GM19324 (cell line): ENCODE measurements at regions not wholly inside any gene's neighbourhood (a gene's known extent, or its start where the extent isn't known, plus 50 kb on each side); places are given as distances from the start of the nearest gene placed in this dataset.

ENCODE experiments used
- ATAC-seq: cut with Tn5 transposase; IDR thresholded peaks from one replicate; pipeline ENCODE4 v1.9.1; 2021; ENCODE audit warnings: mild to moderate bottlenecking, moderate library complexity; ENCODE audit not compliant: unreplicated experiment, low FRiP score

- ATAC-seq: no peak
These were observed 250.0 kb upstream of the VEPH1 start for GRCh38 chr3:157752956-157753786.

GRCh38 chr3:157752554-157752953 is 249.3 kb upstream of the VEPH1 start:
- no peak for ATAC-seq

DNA sequence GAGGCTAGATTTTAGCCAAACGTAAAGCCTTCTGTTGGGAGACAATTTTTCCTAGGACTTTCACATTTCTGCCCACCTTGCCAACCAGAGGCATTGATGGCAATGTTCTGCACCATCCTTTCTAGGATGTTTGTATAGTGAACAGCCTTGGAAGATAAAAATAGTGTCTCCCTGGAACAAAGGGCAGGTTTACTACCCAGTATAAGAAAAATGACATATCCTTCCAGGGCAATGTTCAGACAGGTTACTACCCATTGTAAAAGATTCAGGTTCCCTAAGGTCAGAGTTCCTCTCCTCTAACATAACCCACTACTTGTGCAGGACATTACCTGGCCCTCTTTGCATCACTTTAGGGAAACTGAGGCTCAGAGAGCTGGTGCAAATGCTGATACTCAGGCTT is 248.2 kb upstream of the VEPH1 start:
- ATAC-seq: no peak

GRCh38 chr3:157746391-157746790 is 243.2 kb upstream of the VEPH1 start:
- no peak for ATAC-seq

DNA sequence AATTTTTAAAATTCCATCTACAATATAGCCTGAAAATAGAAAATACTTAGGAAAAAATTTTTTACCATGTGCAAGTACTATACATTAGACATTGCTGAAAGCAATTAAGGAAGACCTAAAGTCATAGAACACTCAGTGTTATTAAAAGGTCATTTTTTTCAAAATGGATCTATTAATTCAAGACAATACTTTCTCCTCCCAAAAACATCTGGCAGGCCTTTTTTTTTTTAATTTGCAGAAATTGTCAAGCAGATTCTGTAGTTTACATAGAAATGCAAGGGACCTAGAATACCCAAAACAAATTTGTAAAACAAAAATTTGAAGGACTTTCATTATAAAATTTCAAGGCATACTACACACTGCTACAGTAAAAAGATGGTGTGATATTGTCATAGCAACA is 238.4 kb upstream of the VEPH1 start:
- ATAC-seq: no peak

DNA sequence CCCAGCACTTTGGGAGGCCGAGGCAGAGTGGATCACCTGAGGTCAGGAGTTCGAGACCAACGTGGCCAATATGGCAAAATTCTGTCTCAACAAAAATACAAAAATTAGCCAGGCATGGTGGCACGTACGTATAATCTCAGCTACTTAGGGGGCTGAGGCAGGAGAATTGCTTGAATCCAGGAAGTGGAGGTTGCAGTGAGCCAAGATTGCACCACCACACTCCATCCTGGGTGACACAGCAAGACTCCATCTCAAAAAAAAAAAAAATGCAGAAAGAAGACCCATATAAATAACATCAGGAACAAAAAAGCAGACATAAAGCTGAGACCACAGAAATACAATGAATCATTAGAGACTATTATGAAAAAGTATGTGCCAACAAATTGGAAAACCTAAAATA is 235.2 kb upstream of the VEPH1 start:
- ATAC-seq: no peak

- ATAC-seq: no peak
These were observed 215.6 kb upstream of the VEPH1 start for GRCh38 chr3:157718800-157719199.

DNA sequence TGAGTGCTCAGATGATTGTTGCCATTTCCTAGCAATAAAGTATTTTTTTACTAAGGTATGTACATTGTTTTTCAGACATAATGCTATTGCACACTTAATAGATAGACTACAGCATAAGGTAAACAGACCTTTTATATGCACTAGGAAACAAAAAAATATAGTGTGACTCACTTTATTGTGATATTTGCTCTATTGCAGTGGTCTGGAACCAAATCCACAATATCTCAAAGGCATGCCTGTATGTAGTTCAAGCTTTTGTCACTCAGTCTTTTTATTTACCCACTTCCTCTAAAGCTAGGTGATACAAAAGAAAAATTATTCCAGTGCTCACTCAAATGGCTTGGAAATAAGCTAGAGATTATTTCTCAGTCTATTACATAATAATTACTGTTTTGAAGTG is 209.9 kb upstream of the VEPH1 start:
- no peak for ATAC-seq

GRCh38 chr3:157705258-157705657 is 202.0 kb upstream of the VEPH1 start:
- no peak for ATAC-seq

DNA sequence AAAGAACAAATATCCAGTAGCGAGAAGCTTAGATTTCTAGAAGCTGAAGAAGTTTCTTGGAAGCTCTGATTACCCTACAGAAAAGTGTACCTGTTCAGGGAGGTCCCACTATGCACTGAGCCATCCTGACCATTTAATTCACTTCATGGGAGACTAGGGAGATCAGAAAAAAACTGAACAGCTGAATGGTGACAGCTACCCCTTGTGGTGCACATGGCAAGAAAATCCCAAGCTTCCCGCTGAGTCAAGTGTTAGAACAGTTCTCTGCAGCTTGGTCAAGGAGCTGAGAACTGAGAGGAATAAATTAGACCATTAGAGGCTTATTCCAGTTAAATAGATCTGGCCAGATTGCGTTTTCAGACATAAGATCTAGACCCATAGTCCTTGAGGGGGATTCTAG is 197.2 kb upstream of the VEPH1 start:
- ATAC-seq: no peak

DNA sequence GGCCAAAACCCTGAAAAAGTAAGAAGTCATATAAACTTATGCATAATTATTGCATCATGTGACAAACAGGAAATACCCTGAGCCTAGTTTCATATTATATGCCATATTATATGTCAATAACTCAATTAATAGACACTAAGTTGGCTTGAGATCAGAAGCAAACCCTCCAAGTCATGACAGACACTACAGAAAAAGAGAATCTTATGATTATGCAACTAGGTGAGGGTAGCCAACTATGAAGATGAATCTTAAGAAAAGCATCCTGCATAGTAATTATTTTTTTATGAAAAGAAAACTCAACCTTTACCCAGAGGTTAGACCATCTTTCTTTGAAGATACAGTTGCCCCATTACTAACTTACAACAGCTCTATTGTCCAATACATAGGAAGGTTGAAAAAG is 192.4 kb upstream of the VEPH1 start:
- ATAC-seq: no peak

DNA sequence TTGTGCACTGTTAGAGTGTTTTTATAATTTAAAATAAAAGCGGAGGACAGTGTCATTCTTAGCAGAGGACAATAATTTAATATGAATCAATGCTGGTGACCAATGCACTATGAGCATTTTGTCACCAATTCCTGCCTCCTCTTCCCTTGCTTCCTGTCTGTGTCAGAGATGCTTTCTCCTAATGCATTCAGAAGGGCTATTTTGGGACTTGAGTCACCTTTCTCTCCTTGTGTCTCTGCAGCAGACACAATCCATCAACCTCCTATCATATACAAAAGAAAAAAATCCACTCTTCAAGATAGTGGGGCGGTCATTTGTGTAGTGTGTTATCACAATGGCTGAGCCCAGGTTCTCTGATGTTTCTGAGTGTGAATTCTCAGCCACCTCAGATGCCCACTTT is 191.9 kb upstream of the VEPH1 start:
- no peak for ATAC-seq

DNA sequence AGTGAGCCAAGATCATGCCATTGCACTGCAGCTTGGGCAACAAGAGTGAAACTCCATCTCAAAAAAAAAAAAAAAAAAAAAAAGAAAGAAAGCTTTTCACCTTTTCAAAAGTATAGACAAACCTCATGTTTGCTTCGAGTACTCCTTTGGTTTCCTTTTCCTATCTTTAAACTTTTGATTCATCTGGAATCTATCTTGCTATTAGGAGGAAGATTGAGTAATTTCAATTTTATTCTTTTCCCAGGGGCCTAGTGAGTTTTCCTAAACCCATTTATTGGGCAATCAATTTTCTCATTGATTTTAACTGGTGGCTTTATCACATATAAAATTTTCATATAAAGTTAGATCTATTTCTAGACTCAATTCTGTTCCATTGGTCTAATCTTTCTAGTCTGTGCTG is 190.5 kb upstream of the VEPH1 start:
- ATAC-seq: no peak

DNA sequence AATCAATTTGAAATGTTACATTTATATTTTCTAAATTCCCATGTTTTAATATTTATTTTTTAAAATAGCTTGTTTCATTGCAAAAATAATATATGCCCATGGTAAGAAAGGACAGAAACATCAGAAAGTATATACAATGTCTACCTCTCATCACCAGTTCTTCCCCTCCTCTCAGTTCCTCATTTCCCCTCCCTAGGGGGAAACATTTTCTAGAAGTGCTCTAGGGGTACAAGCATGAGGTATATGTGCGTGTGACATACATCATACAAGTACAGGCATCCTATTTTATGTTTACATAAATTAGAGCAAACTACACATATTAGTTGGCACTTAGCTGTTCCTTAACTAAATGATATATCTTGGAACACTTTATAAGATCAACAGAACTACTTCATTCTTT is 189.3 kb upstream of the VEPH1 start:
- ATAC-seq: no peak

GRCh38 chr3:157683668-157684067 is 180.5 kb upstream of the VEPH1 start:
- ATAC-seq: no peak

DNA sequence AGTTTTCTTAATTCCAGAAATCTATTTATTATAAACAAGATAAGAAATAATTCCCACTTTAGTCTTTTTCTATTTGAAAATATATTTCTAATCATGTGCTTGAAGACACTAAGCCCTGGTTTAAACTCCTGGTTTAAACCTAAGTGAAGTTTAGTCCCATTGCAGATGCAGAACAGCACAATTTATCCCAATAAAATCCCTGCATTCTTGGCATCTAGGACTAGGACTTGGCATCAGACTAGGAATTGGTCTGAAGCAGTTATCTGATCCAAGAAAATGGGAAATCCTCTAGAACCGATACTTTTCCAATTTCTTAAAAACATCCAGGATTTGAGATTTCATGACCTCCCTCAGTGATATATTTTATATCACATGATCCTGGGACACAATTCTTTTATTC is 168.8 kb upstream of the VEPH1 start:
- no peak for ATAC-seq

- no peak for ATAC-seq
These were observed 168.4 kb upstream of the VEPH1 start for GRCh38 chr3:157671656-157672055.

DNA sequence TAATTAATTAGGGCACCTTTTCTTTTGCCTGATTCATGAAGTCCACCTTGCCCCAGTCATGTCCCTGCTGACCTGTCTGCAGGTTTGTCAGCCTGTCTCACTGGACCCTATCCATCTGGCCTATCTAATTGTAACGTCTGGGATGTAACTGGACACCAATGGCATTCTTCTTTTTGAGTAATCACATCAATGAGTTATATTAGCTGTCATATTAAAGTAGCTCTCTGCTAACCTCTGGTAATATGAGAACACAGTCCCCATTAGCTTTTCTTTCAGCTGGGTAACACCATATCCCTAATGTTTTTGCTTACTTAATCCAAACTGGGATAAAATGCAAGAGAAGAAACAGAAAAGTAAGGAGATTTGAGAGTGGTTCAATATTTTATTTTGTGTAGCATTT is 166.2 kb upstream of the VEPH1 start:
- ATAC-seq: no peak

DNA sequence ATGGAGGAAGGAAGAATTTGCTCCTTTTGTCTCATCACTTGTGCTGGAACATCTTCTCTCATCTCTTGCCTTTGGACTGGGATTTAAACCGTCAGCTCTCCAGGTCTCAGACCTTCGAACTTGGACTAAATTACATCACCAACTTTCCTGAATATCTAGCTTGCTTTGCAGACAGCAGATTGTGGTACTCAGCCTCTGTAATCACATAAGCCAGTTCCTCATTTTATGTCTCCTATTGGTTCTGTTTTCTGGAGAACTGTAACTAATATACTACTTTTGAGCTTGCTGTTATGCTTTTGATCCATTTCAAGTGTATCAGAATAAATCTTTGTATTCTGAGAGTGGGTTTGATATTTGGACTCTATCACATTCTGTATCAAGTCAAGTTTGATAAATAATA is 164.3 kb upstream of the VEPH1 start:
- ATAC-seq: no peak

DNA sequence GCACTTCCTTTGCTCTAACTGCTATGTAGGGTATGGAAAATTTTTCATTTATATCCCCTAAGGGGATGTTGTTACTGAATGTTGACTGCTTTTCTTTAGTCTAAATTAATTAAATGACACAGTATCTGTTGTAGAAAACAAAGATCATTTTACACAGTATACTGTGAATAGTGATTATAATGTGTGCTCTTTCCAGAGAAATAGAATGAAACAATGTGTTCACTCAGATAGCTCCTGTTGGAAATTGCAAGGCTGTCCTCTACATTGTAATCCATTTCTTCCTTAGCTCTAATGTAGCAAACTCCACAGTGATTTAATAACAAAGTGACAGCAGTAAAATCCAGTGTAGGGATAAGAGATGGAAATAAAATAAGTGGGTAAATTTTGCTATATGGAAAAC is 159.0 kb upstream of the VEPH1 start:
- ATAC-seq: no peak

- no peak for ATAC-seq
These were observed 157.6 kb upstream of the VEPH1 start for GRCh38 chr3:157660847-157661246.

- ATAC-seq: no peak
These were observed 149.2 kb upstream of the VEPH1 start for GRCh38 chr3:157652366-157652765.

- ATAC-seq: no peak
These were observed 147.5 kb upstream of the VEPH1 start for GRCh38 chr3:157650699-157651098.
